HepG2 (cell line): ENCODE measurements at regions not wholly inside any gene's neighbourhood (a gene's known extent, or its start where the extent isn't known, plus 50 kb on each side); places are given as distances from the start of the nearest gene placed in this dataset.

ENCODE experiments used
- ATAC-seq: fragments of 200-7000 bp; cut with Tn5 transposase; 3 replicates; pipeline ENCODE4 v1.9.1; 2020; ENCODE audit warnings: mild to moderate bottlenecking, moderate library complexity
- BruUV-seq: library from RNA; stranded (reverse); fragments of 400-500 nt; replicated peaks from 2 replicates; lab custom pipeline; 2021; lab: Mats Ljungman, UMichigan
- CTCF ChIA-PET: fragments of 300-600 bp; formaldehyde crosslinking; extraction: SDS; loops from one replicate; lab custom pipeline; 2021; ENCODE audit warnings: low total read pairs, inconsistent platforms, low intra/inter-chr PET ratio; lab: Yijun Ruan, JAX
- POLR2A ChIA-PET: fragments of 350-600 bp; sonication (Branson Sonifier 250); formaldehyde crosslinking; loops from one replicate; lab custom pipeline; 2020; ENCODE audit warnings: antibody characterized with exemption, inconsistent platforms; lab: Yijun Ruan, JAX
- DNase-seq: peaks from one replicate; pipeline ENCODE4 v3.0.0-alpha.2; 2015; ENCODE audit warnings: low spot score
- FAIRE-seq: peaks from 3 replicates; lab custom pipeline; 2011; peaks lifted over from hg19 to GRCh38; lab: Jason Lieb, UNC
- H2AFZ ChIP-seq: one replicate; pipeline ENCODE4 v1.6.1; 2011; ENCODE audit warnings: low read length, inconsistent platforms
- H3K27ac ChIP-seq: fragments of 300-600 bp; 3 replicates; pipeline ENCODE4 v1.8.0; 2011; ENCODE audit warnings: mixed run types, mild to moderate bottlenecking, mixed read lengths, low read length, inconsistent platforms; ENCODE audit not compliant: insufficient read depth; ENCODE audit errors: extremely low read length
- H3K27me3 ChIP-seq, 2 experiments: fragments of 200-600 bp in 1 of 2; 2 replicates in 1 of 2; 3 replicates in 1 of 2; pipeline versions ENCODE4 v1.6.0 to v1.8.0; 2011; ENCODE audit warnings: low read length in 2 of 2, mild to moderate bottlenecking in 2 of 2, moderate library complexity in 2 of 2, inconsistent platforms in 1 of 2; ENCODE audit not compliant: insufficient read depth in 2 of 2, control insufficient read depth in 1 of 2
- H3K36me3 ChIP-seq, 2 experiments: fragments of 200-600 bp in 1 of 2; replicated peaks in 1 of 2; 2 replicates in 1 of 2; 3 replicates in 1 of 2; pipeline versions ENCODE4 v1.5.1 to v1.8.0; 2011; ENCODE audit warnings: low read length in 2 of 2, inconsistent platforms in 1 of 2; ENCODE audit not compliant: insufficient read depth in 2 of 2, control insufficient read depth in 1 of 2
- H3K4me1 ChIP-seq: 2 replicates; pipeline ENCODE4 v1.5.1; 2012; ENCODE audit warnings: low read length, inconsistent platforms; ENCODE audit not compliant: insufficient read depth
- H3K4me2 ChIP-seq: 2 replicates; pipeline ENCODE4 v1.6.0; 2011; ENCODE audit warnings: low read depth, low read length, inconsistent platforms
- H3K4me3 ChIP-seq, 3 experiments: fragments of 200-600 bp in 1 of 3; sonication (generic), shearing (Covaris generic) in 1 of 3; replicated peaks in 1 of 3; 2 replicates each; pipeline ENCODE4 v1.5.1; 2011 to 2016; ENCODE audit warnings: low read length in 3 of 3, inconsistent platforms in 2 of 3, low read depth in 2 of 3, mild to moderate bottlenecking in 2 of 3, control low read depth in 1 of 3, mixed read lengths in 1 of 3; ENCODE audit not compliant: insufficient read depth in 1 of 3
- H3K79me2 ChIP-seq: one replicate; pipeline ENCODE4 v1.6.1; 2011; ENCODE audit warnings: low read length, inconsistent platforms; ENCODE audit not compliant: insufficient read depth
- H3K9ac ChIP-seq: 2 replicates; pipeline ENCODE4 v1.6.0; 2011; ENCODE audit warnings: mild to moderate bottlenecking, low read depth, low read length, inconsistent platforms; ENCODE audit not compliant: insufficient read depth
- H3K9me3 ChIP-seq: 2 replicates; pipeline ENCODE4 v1.5.1; 2012; ENCODE audit warnings: mild to moderate bottlenecking, low read length
- H4K20me1 ChIP-seq: 2 replicates; pipeline ENCODE4 v1.6.0; 2011; ENCODE audit warnings: inconsistent platforms, mild to moderate bottlenecking, low read length, moderate library complexity; ENCODE audit not compliant: insufficient read depth
- AHDC1 ChIP-seq: sonication (generic); formaldehyde crosslinking; IDR thresholded peaks from 2 replicates; pipeline ENCODE4 v1.5.1; 2020; ENCODE audit warnings: mild to moderate bottlenecking, missing genetic modification reagents, borderline replicate concordance
- DNMT1 ChIP-seq: sonication (generic); formaldehyde crosslinking; IDR thresholded peaks from 2 replicates; pipeline ENCODE4 v1.5.1; 2020; ENCODE audit warnings: mild to moderate bottlenecking, missing genetic modification reagents
- FIP1L1 ChIP-seq: fragments of 200-400 bp; formaldehyde crosslinking; IDR thresholded peaks from 2 replicates; pipeline ENCODE4 v1.6.1; 2018; ENCODE audit warnings: low read depth, mild to moderate bottlenecking, low read length, moderate library complexity, borderline replicate concordance; ENCODE audit not compliant: insufficient read depth
- HDAC6 ChIP-seq: fragments of 200-600 bp; sonication (generic); IDR thresholded peaks from 2 replicates; pipeline ENCODE4 v1.7.0; 2017; ENCODE audit warnings: mild to moderate bottlenecking, antibody characterized with exemption, low read length, low read depth
- PAWR ChIP-seq: sonication (generic); formaldehyde crosslinking; IDR thresholded peaks from 2 replicates; pipeline ENCODE4 v1.4.0; 2020; ENCODE audit warnings: missing genetic modification reagents, mild to moderate bottlenecking, borderline replicate concordance
- TBL1XR1 ChIP-seq: fragments of 150-350 bp; IDR thresholded peaks from 2 replicates; pipeline ENCODE4 v1.6.1; 2014; ENCODE audit warnings: borderline replicate concordance, low read length; ENCODE audit not compliant: partially characterized antibody
- TFDP2 ChIP-seq: sonication (generic); formaldehyde crosslinking; IDR thresholded peaks from 2 replicates; pipeline ENCODE4 v1.4.0; 2020; ENCODE audit warnings: missing genetic modification reagents
- ZBTB10 ChIP-seq: sonication (generic); formaldehyde crosslinking; IDR thresholded peaks from 2 replicates; pipeline ENCODE4 v1.4.0; 2020; ENCODE audit warnings: missing genetic modification reagents, borderline replicate concordance
- ZNF550 ChIP-seq: sonication (generic); formaldehyde crosslinking; IDR thresholded peaks from 2 replicates; pipeline ENCODE4 v1.4.0; 2020; ENCODE audit warnings: mild to moderate bottlenecking, missing genetic modification reagents, borderline replicate concordance
- ZNF782 ChIP-seq: sonication (generic); formaldehyde crosslinking; IDR thresholded peaks from 2 replicates; pipeline ENCODE4 v1.4.0; 2020; ENCODE audit warnings: missing genetic modification reagents, mild to moderate bottlenecking, borderline replicate concordance
- WGBS: methylation state at CpG from one replicate; pipeline ENCODE4 v1.1.6; 2017; ENCODE audit warnings: low lambda C conversion rate; 5-methylcytosine and 5-hydroxymethylcytosine counted together
- in situ Hi-C: cut with HindIII; loops from 2 replicates; pipeline ENCODE4 v1.10.0; 2017; ENCODE audit warnings: low pct_unique_long_range_greater_than_20kb; ENCODE audit not compliant: extremely low pct_ligation_motif_present
- intact Hi-C: fragments of 100-400 bp; cut with micrococcal nuclease; formaldehyde crosslinking; loops from one replicate; pipeline ENCODE4 v1.10.0; 2022; ENCODE audit not compliant: unreplicated experiment
- TF ChIP-seq, protein P1 (sequence below): sonication (generic); formaldehyde crosslinking; IDR thresholded peaks from 2 replicates; pipeline ENCODE4 v1.8.0; 2023; ENCODE audit warnings: mild to moderate bottlenecking, missing genetic modification reagents

DNA sequence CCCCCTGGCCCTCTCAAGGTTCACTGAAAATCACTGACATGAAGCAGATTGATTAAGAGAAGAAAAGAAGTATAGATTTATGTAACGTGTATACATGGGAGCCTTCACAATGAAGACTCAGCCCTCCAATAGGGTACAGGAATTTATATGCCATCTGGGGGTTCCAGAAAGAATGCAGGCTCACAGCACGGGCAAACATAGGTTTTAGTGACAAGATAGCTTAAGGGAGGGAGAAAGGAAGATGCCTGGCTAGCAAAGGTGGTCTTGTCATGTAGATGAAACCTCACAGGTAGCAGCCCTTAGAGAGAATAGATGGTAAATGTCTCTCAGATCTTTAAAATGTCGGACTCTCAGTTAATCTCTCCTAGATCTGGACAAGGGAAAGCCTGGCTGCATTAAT is 173.9 kb downstream of the RNF152 start (continued):
- TF ChIP-seq AHDC1 (CRISPR knock-in tag) = no peak

DNA sequence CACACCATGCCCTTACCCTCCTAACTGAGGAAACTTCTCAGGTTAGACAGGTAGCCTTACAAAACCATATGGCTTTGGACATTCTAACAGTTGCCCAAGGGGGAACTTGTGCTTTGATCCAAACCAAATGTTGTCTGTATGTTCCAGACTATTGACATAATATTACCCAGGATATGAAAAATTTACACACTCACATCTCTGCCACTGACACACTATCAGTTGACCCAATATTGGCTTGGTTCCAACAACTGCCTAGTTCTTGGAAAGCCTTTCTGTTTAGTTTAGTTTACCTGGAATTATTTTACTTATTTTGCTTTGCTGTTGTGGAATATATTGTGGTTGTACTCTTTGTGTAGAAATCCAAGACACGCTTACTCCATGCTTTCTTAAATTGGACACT is 178.4 kb downstream of the RNF152 start:
- FAIRE-seq (no peak), ATAC-seq (no peak), DNase-seq (no peak)
- no peak overlapping the region for H3K27ac ChIP-seq
- POLR2A ChIA-PET = no interaction called here
- H4K20me1 ChIP-seq = no peaks in the 10 kb centered on the region
- no peak overlapping the region for H3K9ac ChIP-seq
- no peak overlapping the region for H3K4me2 ChIP-seq
- H2AFZ ChIP-seq = no peak overlapping the region
- BruUV-seq = no TSS peak
- no peaks in the 10 kb centered on the region for H3K9me3 ChIP-seq
- no peaks in the 10 kb centered on the region for H3K4me1 ChIP-seq
- H3K4me3 ChIP-seq = no peak overlapping the region
- in situ Hi-C loops (no loop called here), intact Hi-C loops (no loop called here)
- CTCF ChIA-PET = no interaction called here
- H3K36me3 ChIP-seq = no peaks in the 10 kb centered on the region
- no peaks in the 10 kb centered on the region for H3K27me3 ChIP-seq
- H3K79me2 ChIP-seq = no peaks in the 10 kb centered on the region
- 48% methylated on average over 1 of the region's 1 CpG for WGBS
- TF ChIP-seq ZNF550 = no peak
- no peak for TF ChIP-seq PAWR (CRISPR knock-in tag)
- TF ChIP-seq ZBTB10 = no peak
- TF ChIP-seq, protein P1, sequence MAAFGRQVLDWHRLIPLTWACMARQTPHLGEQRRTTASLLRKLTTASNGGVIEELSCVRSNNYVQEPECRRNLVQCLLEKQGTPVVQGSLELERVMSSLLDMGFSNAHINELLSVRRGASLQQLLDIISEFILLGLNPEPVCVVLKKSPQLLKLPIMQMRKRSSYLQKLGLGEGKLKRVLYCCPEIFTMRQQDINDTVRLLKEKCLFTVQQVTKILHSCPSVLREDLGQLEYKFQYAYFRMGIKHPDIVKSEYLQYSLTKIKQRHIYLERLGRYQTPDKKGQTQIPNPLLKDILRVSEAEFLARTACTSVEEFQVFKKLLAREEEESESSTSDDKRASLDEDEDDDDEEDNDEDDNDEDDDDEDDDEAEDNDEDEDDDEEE (CRISPR knock-in tag) = no peak
- no peak for TF ChIP-seq HDAC6
- no peak for TF ChIP-seq TBL1XR1
- no peak for TF ChIP-seq DNMT1 (CRISPR knock-in tag)
- no peak for TF ChIP-seq ZNF782 (CRISPR knock-in tag)
- no peak for TF ChIP-seq TFDP2 (CRISPR knock-in tag)
- no peak for TF ChIP-seq FIP1L1
